Endothelial cell of umbilical vein (primary cell): ENCODE measurements at regions not wholly inside any gene's neighbourhood (a gene's known extent, or its start where the extent isn't known, plus 50 kb on each side); places are given as distances from the start of the nearest gene placed in this dataset.

ENCODE experiments used
- BruUV-seq: library from RNA; stranded (reverse); fragments of 400-500 nt; replicated peaks from 2 replicates; lab custom pipeline; 2021; lab: Mats Ljungman, UMichigan
- CTCF ChIA-PET: fragments of 300-600, 350-600 bp; sonication (Branson Sonifier 250); formaldehyde crosslinking; loops from one replicate; lab custom pipeline; 2021; ENCODE audit warnings: antibody characterized with exemption, inconsistent platforms; lab: Charles Lee
- POLR2A ChIA-PET: fragments of 300-600, 350-600 bp; sonication (Branson Sonifier 250); formaldehyde crosslinking; loops from one replicate; lab custom pipeline; 2021; ENCODE audit warnings: antibody characterized with exemption, inconsistent platforms; lab: Charles Lee
- DNase-seq: peaks from one replicate; pipeline ENCODE4 v3.0.0-alpha.2; 2011; ENCODE audit warnings: low read depth, low spot score
- FAIRE-seq: peaks from 2 replicates; lab custom pipeline; 2011; peaks lifted over from hg19 to GRCh38; lab: Jason Lieb, UNC
- H2AFZ ChIP-seq: 2 replicates; pipeline ENCODE4 v1.6.0; 2012; ENCODE audit warnings: low read depth, low read length, control low read depth, inconsistent platforms
- H3K27ac ChIP-seq: 2 replicates; pipeline ENCODE4 v1.5.1; 2011; ENCODE audit warnings: low read depth, mild to moderate bottlenecking, control low read depth, low read length, moderate library complexity; ENCODE audit not compliant: insufficient read depth
- H3K27me3 ChIP-seq, 2 experiments: 2 replicates each; pipeline versions ENCODE4 v1.6.0 to v1.6.1; 2011; ENCODE audit warnings: low read length in 2 of 2, mixed read lengths in 1 of 2; ENCODE audit not compliant: control insufficient read depth in 2 of 2, insufficient read depth in 2 of 2
- H3K36me3 ChIP-seq, 2 experiments: 2 replicates in 1 of 2; 3 replicates in 1 of 2; pipeline ENCODE4 v1.5.1; 2011; ENCODE audit warnings: low read length in 2 of 2, mild to moderate bottlenecking in 1 of 2, moderate library complexity in 1 of 2; ENCODE audit not compliant: control insufficient read depth in 2 of 2, insufficient read depth in 2 of 2; ENCODE audit errors: extremely low read depth in 1 of 2
- H3K4me1 ChIP-seq: 3 replicates; pipeline ENCODE4 v1.5.1; 2011; ENCODE audit warnings: mild to moderate bottlenecking, low read length; ENCODE audit not compliant: control insufficient read depth, insufficient read depth; ENCODE audit errors: extremely low read depth
- H3K4me2 ChIP-seq: 2 replicates; pipeline ENCODE4 v1.6.1; 2011; ENCODE audit warnings: low read length, control low read depth, mixed read lengths; ENCODE audit not compliant: insufficient read depth
- H3K4me3 ChIP-seq, 3 experiments: fragments of 200-600 bp in 1 of 3; sonication (generic), shearing (Covaris generic) in 1 of 3; replicated peaks in 1 of 3; 2 replicates each; pipeline ENCODE4 v1.5.1; 2011 to 2016; ENCODE audit warnings: control low read depth in 3 of 3, low read length in 3 of 3, mild to moderate bottlenecking in 2 of 3, inconsistent platforms in 1 of 3, low read depth in 1 of 3, moderate library complexity in 1 of 3; ENCODE audit not compliant: insufficient read depth in 1 of 3
- H3K79me2 ChIP-seq: 2 replicates; pipeline ENCODE4 v1.6.0; 2012; ENCODE audit warnings: low read length, inconsistent platforms; ENCODE audit not compliant: control insufficient read depth, insufficient read depth
- H3K9ac ChIP-seq: replicated peaks from 2 replicates; pipeline ENCODE3; 2011; ENCODE audit warnings: low read length, control low read depth; ENCODE audit not compliant: insufficient read depth; ENCODE audit errors: extremely low read depth
- H3K9me1 ChIP-seq: replicated peaks from 3 replicates; pipeline ENCODE4 v1.6.0; 2011; ENCODE audit warnings: mild to moderate bottlenecking, low read length; ENCODE audit not compliant: control insufficient read depth, insufficient read depth; ENCODE audit errors: extremely low read depth
- H3K9me3 ChIP-seq: replicated peaks from 2 replicates; pipeline ENCODE4 v1.5.1; 2012; ENCODE audit warnings: low read length, inconsistent platforms; ENCODE audit not compliant: control insufficient read depth, insufficient read depth
- H4K20me1 ChIP-seq: replicated peaks from 2 replicates; pipeline ENCODE3; 2011; ENCODE audit warnings: mild to moderate bottlenecking, low read length; ENCODE audit not compliant: control insufficient read depth, insufficient read depth; ENCODE audit errors: extremely low read depth
- CTCF ChIP-seq, 2 donors: IDR thresholded peaks; 1 replicate in 1 of 2; 2 replicates in 1 of 2; pipeline ENCODE4 v1.5.1; 2011; ENCODE audit warnings: low read length in 2 of 2, mild to moderate bottlenecking in 2 of 2, moderate library complexity in 2 of 2, control low read depth in 1 of 2, inconsistent platforms in 1 of 2, low read depth in 1 of 2; ENCODE audit not compliant: insufficient read depth in 1 of 2; ENCODE audit errors: extremely low read depth in 1 of 2
- EZH2 ChIP-seq: IDR thresholded peaks from 2 replicates; pipeline ENCODE4 v1.6.1; 2012; ENCODE audit warnings: borderline replicate concordance, low read depth, mild to moderate bottlenecking, moderate library complexity, low read length, inconsistent platforms; ENCODE audit not compliant: severe bottlenecking
- GATA2 ChIP-seq: IDR thresholded peaks from 2 replicates; pipeline ENCODE4 v1.7.0; 2011; ENCODE audit warnings: low read depth, mild to moderate bottlenecking, moderate library complexity, mixed read lengths, low read length; ENCODE audit not compliant: insufficient read length, insufficient read depth
- JUN ChIP-seq: IDR thresholded peaks from 2 replicates; pipeline ENCODE4 v1.6.1; 2011; ENCODE audit warnings: borderline replicate concordance, low read depth; ENCODE audit not compliant: insufficient read length, insufficient read depth
- MAX ChIP-seq: IDR thresholded peaks from 2 replicates; pipeline ENCODE4 v1.6.1; 2011; ENCODE audit not compliant: insufficient read depth, insufficient read length
- MYC ChIP-seq: IDR thresholded peaks from one replicate; pipeline ENCODE4 v1.6.1; 2011; ENCODE audit warnings: mild to moderate bottlenecking, low read depth, low read length
- POLR2A ChIP-seq: IDR thresholded peaks from 2 replicates; pipeline ENCODE4 v1.6.1; 2012; ENCODE audit warnings: low read depth, mild to moderate bottlenecking, control low read depth, low read length
- dilution Hi-C: fragments of 300-500 bp; cut with MboI; formaldehyde crosslinking; loops from one replicate; pipeline ENCODE4 v1.15.0; 2019; ENCODE audit warnings: low sequenced_read_pairs; ENCODE audit not compliant: extremely low pct_ligation_motif_present
- intact Hi-C: fragments of 100-400 bp; cut with micrococcal nuclease; formaldehyde crosslinking; loops from one replicate; pipeline ENCODE4 v1.10.0; 2022

GRCh38 chr5:116374434-116374852 lies 200.2 kb downstream of the SEMA6A start:
- H3K27me3 ChIP-seq, result no peaks in the 10 kb centered on the region
- no peak for FAIRE-seq
- dilution Hi-C loops, result no loop called here
- no peaks in the 10 kb centered on the region for H3K36me3 ChIP-seq
- no peaks in the 10 kb centered on the region for H3K9me3 ChIP-seq
- H3K9ac ChIP-seq, result no peak overlapping the region
- POLR2A ChIA-PET, result no interaction called here
- CTCF ChIA-PET, result no interaction called here
- no TSS peak for BruUV-seq
- no peaks in the 10 kb centered on the region for H3K79me2 ChIP-seq
- no peaks in the 10 kb centered on the region for H3K9me1 ChIP-seq
- no peak for TF ChIP-seq MAX
- TF ChIP-seq POLR2A, result no peak
- no peak for TF ChIP-seq GATA2
- no peak for TF ChIP-seq MYC
- TF ChIP-seq CTCF (IDR thresholded peaks at IDR 0.05; ENCODE audit: extremely low read depth in 1 of 2, insufficient read depth in 1 of 2, low read depth in 1 of 2, low read length in 2 of 2), result no peak
- TF ChIP-seq EZH2, result no peak
- TF ChIP-seq JUN, result no peak
- no peaks in the 10 kb centered on the region for H4K20me1 ChIP-seq
- no peak overlapping the region for H3K4me3 ChIP-seq
- H3K4me1 ChIP-seq, result peaks cover 28% of the 10 kb centered on the region
- DNase-seq, result no peak
- H3K4me2 ChIP-seq, result no peak overlapping the region
- H3K27ac ChIP-seq, result no peak overlapping the region
- H2AFZ ChIP-seq, result no peak overlapping the region
- intact Hi-C loops, result no loop called here
